GM19238 (cell line): ENCODE measurements at regions not wholly inside any gene's neighbourhood (a gene's known extent, or its start where the extent isn't known, plus 50 kb on each side); places are given as distances from the start of the nearest gene placed in this dataset.
"Not testable (repeated sequence)": the region's sequence is repeated elsewhere in the genome, so short reads cannot be mapped to it uniquely, and the experiment has no call there.

Experiments
- DNase-seq: peaks from one replicate; pipeline ENCODE4 v3.0.0; 2011; ENCODE audit warnings: low spot score; ENCODE audit not compliant: insufficient read length

GRCh38 chr6:4656106-4656505 lies 120.1 kb upstream of the CDYL start:
- no peak for DNase-seq

- no peak for DNase-seq
Measured at GRCh38 chr6:4655196-4656025, 120.8 kb upstream of the CDYL start.

- DNase-seq: no peak
Measured at GRCh38 chr6:4653141-4653540, 123.1 kb upstream of the CDYL start.

- DNase-seq: no peak
Measured at GRCh38 chr6:4651831-4652467, 124.3 kb upstream of the CDYL start.

DNA sequence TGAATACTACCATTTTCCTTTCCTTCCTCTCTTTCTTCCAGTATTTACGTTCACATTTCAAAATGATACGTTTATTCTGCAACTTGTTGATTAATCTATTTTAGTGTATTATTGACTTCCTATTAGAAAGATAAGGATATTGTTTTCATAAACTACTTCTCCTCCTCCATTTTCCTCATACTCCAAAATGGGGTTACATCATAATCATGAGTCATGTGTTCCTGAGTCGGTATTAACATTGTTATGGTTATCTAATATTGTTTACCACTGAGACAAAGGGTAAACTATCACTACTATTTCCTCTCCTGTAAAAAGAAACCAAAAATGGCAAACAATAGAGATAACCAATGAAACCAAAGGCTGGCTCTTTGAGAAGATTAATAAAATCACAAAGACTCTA lies 126.5 kb upstream of the CDYL start:
- DNase-seq: no peak

DNA sequence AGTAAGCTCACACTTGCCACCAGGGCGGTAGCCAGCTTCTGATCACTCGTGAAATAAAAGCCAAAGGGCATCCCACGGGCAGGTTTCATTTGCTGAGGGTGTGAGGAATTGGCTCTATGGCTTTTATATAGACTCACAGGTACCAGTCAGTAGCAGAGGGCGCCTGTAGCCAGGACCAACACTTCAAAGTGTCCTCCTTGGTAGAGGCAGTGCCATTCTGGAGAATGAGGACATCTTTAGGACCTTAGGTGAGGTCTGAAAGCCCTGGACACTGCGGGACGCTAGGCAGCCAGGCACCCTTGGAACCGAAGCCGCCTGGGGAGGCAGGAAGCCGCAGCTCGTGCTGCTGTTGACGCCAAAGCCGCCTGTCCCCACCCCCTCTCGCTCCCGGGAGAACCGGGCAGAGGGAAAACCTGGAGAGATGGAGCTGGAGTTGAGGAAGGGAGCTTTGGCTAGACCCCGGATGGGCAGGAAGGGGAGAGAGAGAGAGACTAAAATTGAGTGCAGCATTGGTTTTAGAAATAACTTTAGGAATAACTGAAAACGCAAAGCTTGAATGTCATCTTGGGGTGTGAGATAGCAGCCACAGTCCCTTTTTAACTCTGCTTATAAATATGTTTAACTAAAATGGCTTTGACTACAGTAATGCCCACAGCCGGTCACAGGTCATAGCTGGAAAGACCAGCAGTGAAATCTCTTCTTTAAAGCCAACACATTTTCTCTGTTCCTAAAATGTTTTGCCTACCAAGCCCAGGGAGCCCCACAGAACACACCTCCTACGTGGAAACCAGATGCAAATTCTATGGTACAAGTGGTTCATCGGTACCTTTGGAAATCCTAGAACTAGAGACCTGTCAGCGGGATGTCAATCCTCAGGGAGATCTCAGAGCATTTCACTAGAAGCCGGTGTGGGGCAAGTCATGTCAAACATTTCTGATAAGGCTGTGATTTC lies 128.5 kb upstream of the CDYL start:
- no peak for DNase-seq

GRCh38 chr6:4645713-4646360 lies 130.4 kb upstream of the CDYL start:
- no peak for DNase-seq

DNA sequence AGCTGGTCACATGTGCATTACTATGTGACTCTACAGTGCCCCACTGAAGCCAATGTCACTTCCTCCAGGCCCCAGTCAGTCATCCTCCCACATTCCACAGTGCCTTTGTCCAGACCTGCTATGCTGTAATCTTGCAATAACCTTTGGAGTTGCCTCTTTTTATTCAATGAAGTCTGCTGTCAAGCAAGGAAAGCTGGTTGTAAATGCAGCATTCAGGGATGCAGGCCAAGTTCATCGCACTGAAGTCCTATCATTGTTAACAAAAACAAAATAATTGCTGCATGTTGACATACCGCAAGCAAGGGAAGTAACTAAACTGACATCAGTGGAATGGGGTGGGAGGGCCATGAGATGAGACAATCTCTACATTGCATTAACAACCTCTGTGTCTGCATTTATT lies 131.2 kb upstream of the CDYL start:
- DNase-seq: no peak

GRCh38 chr6:4641461-4641860 lies 134.7 kb upstream of the CDYL start:
- no peak for DNase-seq

GRCh38 chr6:4640139-4640538 lies 136.1 kb upstream of the CDYL start:
- DNase-seq: no peak

- DNase-seq: no peak
Measured at GRCh38 chr6:4638641-4639040, 137.6 kb upstream of the CDYL start.

DNA sequence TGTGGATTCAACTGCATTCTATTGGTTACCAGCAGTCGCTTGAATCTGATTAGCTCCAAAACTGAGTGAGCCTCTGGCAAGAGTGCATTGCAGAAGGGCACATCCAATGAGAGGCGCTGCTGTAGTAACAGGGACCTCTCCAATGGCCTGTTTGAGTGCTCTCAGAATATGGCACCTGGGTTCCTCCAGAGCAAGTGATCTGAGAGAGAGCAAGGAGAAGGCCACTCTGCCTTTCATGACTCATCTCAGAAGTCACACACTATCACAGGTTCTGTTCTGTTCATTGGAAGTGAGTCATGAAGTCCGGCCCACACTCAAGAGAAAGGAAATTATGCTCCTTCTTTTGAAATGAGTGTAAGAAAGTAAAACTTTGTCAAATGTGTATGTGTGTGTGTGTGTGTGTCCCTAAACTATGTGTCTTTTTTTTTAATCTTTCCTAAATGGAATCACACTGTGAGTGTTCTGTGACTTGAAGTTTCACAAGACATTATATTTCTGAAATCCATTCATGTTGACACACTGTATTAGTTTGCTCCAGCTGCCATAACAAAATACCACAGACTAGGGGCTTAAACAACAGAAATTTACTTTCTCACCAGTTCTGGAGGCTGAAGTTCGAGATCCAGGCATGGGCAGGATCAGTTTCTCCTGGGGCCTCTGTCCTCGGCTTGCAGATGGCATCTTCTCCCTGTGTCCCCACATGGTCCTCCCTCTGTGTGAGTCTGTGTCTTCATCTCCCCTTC lies 138.3 kb upstream of the CDYL start:
- no peak for DNase-seq

GRCh38 chr6:4636881-4637224 lies 139.4 kb upstream of the CDYL start:
- DNase-seq: no peak

DNA sequence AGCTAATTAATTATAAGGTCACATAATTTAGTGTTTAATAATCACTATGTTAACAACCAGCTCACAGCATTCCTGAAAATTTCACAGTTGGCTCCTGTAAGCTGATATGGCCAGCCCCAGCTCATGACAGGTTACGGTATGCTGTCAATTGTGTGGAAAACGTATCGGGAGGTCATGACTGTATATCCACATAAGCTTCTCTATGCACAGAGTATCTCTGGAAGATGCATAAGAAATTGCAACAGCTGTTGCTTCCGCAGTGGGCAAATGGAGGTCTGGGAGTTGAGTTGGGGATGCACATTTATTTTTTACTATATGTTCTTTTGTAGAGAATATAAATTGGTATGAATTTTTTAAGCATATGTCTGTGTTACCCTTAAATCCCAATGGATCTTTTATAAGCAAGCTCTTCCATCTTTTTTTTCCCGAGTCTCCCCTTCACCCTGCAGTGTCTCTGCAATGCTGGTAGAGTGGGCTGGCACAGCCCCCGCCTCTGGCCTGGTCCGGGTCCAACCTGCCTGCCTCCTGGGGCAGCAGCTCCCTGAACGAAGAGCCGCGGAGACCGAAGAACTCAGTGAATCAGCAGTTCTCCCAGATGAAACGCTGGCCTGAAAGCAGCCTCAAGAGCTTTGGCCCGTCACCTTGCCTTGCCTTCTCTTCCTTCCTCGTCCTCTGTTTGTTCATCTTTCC lies 139.9 kb upstream of the CDYL start:
- no peak for DNase-seq

GRCh38 chr6:4635666-4636065 lies 140.5 kb upstream of the CDYL start:
- no peak for DNase-seq

- DNase-seq: no peak
Measured at GRCh38 chr6:4632421-4632820, 143.8 kb upstream of the CDYL start.

DNA sequence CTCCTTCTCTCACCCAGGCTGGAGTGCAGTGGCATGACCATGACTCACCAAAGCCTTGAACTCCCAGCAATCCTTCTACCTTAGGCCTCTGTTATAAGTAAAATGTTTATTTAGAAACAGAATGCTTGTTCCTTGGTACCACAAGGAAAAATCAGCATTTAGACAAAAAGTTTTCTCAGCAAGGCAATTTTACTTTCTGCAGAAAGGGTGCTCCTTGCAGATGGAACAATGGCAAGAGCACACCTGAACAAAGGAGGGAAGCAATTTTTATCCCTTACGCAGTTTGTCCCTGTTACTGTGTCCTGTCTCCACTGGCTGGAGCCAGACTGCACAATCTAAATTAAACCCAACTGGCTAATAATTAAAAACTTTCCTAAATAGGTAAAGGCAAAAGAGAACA lies 146.4 kb upstream of the CDYL start:
- not testable (repeated sequence) for DNase-seq

- no peak for DNase-seq
Measured at GRCh38 chr6:4625557-4625956, 150.6 kb upstream of the CDYL start.

- no peak for DNase-seq
Measured at GRCh38 chr6:4624726-4625125, 151.5 kb upstream of the CDYL start.
